ENCODE measurements at regions not wholly inside any gene's neighbourhood (a gene's known extent, or its start where the extent isn't known, plus 50 kb on each side); places are given as distances from the start of the nearest gene placed in this dataset.

- TF ChIP-seq CTCF (IDR thresholded peaks at IDR 0.05), result no peak
- TF ChIP-seq POLR2A (IDR thresholded peaks at IDR 0.05), result no peak
- no peak for TF ChIP-seq POLR2AphosphoS5 (IDR thresholded peaks at IDR 0.05)
Measured at GRCh38 chr4:60952921-60953320, 247.2 kb upstream of the ADGRL3 start.
